HG03103 (cell line): ENCODE measurements at regions not wholly inside any gene's neighbourhood (a gene's known extent, or its start where the extent isn't known, plus 50 kb on each side); places are given as distances from the start of the nearest gene placed in this dataset.

Experiments used
- ATAC-seq: cut with Tn5 transposase; IDR thresholded peaks from one replicate; pipeline ENCODE4 v1.9.1; 2021; ENCODE audit warnings: low read depth; ENCODE audit not compliant: unreplicated experiment

DNA sequence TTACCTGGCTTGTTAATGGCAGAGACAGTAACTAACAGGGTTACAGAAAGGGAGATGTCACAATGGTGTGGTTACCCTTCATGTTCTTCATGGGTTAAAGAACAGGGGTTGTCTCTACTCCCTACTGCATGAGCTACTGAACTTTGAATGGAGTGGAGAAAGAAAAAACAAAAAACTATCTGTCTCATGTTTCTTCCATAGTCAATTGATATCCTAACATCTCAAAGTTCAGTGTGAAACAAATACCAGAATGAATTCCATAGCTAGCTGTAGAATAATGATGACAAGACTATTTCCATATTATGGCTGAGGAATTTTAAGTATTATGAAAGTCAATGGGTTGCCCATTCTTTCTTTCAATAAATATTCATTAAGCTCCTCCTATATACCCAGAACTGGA lies 161.3 kb upstream of the LPP start:
- ATAC-seq: no peak

DNA sequence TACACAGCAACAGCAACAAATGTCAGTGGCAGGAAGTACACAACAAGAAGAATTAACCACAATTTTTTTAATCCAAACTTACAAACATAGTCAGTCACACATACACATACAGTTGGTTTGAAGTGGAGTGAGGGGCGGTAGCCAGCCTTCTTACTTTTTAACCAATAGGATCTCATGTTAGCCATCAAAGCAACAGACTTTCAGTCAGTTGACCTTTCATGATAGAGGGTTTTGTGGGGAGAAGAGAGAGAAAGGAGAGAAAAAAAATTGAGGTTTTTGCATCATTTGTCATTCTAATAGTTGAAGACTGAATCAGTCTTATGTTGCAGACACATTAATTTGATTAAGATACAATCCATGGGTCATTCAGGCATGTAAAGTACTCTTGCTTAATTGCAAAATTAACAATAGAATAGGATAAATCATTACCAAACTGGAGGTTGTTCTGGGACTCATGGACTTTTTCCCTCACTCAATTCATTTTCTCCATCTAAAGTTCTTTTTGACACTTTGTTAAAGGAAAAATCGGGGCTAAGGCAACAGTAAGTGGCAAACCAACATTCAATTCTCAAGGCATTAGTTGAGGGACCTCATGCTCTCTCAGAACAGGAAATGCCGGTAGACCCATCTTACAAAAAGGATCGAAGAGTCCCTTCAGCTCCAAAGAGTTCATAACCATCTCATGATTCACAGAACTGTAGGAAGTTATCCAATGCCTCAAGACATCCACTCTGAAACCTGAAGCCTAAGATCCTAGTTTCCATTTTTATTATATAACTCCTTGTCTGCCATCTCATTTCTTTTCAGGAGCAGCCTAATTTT lies 159.5 kb upstream of the LPP start:
- no peak for ATAC-seq

DNA sequence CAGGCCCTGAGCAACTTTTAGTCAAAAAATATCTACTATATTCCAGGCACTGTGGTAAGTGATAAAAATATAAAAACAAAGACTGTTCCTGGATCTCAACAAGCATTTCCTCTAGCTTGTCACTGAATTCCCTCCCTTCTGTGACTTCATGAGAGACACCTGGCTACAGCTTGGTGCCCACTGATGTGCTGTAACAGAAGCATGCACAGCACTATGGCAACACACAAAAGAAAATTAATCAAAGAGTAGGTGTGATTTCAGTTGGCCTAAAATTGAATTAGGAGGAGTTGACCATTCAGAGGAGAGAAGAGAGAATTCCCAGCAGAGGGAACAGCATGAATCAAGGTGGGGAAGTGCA lies 158.9 kb upstream of the LPP start:
- ATAC-seq: no peak

DNA sequence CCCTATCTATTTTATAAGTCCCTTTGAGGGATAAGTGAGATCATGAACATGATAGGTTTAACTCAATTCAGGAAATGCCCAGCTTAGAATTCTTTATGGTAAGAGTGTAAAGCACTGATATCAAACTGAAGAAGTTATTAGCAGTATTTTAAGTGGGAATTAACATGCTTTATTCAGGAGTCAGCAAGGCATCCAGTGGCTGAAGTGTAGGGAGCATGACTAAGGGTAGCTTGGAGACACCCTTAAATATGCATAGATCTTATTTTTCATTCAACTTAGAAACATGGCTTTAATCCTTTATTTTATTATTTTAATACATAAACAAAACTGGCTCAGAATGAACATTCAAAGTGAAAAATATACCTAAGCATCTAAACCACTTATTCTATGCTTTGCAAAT lies 158.3 kb upstream of the LPP start:
- ATAC-seq: no peak

DNA sequence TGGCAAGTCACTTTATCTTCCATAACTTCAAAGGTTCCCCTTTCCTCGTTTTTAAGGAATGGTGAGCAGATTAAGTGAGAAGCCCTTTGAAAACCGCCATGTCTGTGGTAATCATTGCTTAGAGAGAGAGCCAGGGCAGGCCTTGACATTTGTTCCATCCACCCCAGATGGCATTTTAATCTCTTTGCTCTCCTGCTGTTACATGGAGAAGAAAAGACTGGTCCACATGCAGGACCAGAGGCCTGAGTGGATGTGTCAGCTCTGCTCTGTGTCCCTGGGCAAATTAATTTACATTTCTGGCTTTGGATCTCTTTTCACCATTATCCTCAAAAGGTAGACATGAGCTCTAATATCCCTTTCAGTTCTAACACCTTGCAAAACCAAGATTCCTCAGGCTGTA lies 157.3 kb upstream of the LPP start:
- ATAC-seq: no peak

DNA sequence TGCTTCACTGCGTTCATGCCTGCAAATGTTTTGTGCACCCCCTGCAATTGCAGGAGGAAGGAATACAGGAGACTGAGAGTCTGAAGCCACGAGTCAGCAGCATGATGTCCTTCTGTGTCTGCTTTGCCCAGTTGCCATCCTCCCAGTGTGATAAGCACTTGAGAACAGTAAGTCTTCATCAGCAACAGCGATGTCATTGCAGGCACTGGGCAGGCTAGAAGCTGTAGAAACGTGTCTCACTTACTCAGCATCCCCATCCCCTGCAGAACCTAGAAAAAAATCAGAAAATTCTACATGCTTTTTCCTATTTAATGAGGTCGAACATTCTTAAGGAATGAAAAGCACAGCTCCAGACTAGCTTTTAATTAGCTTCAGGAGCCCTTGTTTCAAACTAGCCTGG lies 156.5 kb upstream of the LPP start:
- ATAC-seq: no peak

DNA sequence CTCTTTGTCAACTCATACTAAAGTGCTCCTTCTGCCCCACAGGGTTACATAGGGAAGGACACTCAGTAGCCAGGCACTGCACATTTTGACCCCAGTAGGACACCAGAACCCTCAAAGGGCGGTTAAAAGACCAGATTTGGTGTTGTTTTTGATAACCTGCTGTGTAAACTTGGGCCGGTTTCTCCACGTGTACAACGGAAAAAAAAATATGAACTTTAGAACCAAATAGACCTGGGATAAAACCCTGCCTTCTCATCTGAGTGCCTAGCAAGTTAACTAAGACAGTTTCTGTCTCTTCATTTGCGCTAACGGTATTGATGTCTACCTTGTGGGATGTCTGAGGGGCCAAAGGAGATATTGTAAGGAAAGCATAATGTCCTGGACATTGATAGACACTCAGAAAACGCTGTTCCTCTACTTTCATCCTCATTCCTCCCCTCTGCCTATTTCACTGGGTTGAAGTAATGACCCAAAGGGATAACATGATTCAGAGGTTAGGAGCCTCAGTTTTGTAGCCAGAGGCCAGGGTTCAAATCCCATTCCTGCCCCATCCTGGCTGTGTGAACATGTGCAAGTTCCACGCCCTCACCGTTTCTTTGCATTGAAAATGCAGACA lies 155.9 kb upstream of the LPP start:
- ATAC-seq: no peak

DNA sequence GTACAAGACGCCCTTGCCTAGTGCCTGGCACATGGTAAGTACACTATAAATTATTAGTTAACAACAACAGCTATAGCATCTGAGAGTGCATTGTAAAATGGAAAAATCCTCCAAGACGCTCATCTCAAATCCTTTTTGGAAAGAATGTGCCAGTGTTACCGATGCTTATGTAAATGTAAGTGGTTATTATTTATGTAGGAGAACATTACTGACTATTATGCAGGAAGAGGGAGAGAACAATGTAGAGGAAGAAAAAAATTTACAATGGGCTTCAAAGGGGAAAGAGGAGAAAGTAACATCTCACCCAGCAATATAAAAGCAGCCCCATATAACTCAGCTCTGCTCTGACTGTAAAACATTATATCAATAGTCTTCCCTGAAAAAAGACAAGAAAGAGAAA lies 155.3 kb upstream of the LPP start:
- no peak for ATAC-seq

DNA sequence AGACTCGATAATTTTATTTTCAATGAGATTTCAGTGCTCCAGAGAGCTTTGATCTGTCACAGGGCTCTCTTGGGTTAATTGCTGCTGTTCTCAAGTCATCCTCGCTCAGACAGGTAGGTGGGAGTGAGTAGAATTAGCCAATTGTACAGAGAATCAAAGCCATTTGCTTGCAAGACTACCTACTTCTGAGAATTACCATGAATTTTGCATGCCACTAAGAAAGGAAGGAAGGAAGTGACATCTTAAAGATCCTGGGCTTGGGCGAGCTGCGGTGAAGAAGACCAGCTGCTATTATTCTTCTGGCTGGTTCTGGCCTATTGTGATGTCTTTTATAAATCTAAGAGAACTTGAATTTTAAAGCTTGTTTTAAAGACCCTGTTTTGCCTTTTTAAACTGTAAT lies 154.1 kb upstream of the LPP start:
- no peak for ATAC-seq

DNA sequence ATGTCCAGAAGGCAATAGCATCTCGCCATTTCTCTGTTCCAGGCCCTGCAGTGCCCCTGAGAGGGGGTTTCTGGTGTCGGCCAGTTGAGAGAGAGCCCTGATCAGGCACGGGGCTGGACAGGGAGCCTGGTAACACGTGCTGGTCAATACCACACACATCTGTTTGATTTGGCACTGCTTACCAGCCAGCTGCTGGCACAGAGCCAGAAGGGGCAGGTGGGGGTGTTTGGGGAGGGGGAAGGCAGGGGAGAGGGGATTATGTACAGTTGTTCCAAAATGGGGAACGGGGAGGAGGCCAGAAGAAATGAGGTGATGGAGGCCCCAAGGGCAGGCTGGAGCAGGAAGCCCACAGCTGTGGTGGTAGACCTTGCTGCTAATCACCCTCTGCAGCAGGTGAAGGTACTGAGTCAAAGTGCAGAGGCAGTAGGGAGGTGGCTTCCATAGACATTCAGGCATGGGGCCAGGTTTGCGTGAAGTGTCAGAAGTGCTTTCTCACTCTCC lies 153.5 kb upstream of the LPP start:
- ATAC-seq: no peak

DNA sequence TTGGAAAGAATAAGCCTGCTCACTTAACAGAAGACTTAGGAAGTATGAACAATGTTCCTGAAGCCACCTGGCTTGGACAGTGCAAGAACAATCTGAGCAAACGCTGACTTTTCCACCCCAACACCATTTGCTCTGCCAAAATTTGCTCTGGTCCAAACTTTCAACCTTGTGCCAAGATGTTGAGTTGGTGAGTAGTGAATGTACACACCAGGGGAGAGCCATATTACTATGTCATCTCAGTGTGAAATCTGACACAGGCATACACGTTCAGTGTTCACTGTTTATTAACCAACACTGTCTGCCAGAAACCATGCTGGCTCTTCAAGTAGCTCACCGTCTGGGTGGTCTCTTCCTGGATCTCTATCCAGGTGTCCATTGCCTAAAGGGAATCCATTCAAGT lies 152.9 kb upstream of the LPP start:
- no peak for ATAC-seq

DNA sequence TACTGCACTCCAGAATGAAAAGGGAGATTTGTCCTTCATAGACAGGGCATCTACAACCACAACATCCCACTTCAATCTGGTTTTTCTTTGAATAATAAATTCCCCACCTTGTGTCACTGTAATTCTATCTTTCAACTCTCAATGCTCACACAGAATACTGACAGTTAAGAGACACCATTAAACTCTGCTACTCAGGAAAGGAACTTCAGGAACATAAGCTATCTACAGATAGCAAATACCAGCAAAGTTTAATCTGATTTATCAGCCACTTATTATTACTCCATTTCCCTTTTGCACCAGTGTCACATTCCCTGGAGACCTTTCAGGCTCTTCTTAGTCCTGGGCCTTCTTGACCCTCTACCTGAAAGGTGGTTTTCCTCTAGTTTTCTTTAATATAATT lies 152.0 kb upstream of the LPP start:
- no peak for ATAC-seq

DNA sequence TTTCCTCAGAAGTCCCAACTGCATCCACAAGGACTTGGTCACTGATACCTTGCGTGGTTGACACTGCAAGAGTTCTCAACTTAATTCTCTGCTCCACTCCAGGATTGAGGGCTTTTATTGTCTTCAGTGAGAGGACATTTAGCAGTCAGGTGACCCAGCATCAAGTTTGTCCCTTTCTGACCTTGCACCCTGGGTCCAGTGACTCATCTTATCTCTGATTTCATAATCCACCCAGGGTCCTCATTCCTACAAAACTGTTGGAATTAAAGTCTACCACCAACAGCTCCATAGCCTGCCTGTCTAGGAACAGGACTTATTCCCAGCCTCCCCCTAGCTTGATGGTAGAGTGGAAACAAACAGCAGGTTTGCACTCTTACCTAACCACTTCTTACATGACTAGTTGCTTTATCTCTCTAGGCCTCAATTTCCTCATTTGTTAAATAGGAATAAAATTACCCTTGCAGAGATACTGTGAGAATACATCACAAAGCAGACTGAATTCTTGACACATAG lies 151.3 kb upstream of the LPP start:
- no peak for ATAC-seq

DNA sequence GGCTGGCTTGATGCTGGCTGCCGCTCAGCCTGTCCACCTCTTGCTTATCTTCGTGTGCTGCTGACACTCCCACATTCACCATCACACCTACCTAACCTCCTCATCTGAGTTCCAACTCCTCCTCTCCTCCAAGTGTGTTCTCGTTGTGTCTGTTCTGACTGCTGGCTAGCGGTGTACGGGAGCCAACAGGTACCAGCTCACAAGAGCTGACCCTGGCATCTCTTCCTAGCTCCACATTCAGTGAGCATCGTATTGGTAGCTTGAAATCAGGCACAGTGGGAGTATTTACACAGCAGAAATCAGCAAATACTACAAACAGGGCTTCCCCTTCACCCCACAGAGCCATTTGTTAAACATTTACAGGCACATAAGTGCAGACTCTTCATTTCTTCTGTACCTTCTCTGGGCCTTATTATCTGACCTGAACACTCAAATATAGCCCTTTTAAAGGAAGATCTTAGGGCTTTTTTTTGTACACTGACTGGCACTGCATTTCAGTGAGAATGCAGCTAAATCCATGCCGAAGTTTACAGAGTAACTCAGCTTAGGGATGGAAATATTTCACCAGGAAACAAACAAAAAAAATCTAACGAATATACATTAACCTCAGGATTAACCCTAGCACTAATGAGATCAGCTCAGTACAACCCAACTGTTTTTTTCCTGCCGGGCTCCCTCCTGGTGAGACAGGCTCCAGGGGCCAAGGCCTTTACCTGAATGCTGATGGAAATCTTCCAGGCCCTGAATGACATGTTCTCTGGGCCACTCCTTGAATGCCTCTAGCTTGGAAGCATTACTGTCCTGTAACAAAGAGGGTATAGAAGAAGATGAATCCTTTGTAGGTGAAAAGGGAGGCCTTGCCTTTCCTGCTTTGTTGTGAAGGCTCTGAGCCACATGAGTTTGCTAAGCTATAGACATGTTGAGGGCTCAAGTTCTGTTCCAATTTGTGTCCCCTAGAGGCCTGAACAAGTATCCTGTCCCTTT lies 150.5 kb upstream of the LPP start:
- no peak for ATAC-seq

DNA sequence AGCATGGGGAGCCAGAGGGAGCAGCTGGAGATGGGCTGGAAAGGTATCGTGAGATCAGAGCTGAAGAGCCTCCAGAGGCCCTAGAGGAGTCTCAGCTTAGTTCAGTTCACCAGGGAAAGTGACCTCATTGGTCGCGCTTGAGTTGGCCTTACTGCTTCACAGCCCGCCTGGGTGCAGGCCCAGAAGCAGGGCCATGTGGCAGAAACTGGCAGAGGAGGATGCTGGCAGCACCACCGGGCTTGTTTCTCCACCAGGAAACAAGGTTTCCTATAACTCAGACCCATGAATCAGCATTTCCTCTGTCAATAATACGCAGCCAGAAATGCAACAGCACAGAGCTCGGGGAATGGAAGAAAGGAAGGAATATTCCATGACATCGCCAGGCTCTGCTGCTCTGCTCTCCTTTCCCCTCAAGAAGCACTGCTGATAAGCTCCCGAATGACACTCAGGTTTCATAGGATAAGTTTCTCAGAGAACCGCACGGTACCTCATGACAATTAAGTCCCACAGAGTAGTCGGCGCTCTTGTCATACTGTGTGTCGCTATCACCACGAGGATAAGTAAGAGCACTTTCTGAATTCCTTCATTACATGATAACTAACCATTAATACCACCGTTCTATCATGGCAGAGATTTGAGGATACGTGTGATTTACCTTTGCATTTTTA lies 147.1 kb upstream of the LPP start:
- no peak for ATAC-seq

DNA sequence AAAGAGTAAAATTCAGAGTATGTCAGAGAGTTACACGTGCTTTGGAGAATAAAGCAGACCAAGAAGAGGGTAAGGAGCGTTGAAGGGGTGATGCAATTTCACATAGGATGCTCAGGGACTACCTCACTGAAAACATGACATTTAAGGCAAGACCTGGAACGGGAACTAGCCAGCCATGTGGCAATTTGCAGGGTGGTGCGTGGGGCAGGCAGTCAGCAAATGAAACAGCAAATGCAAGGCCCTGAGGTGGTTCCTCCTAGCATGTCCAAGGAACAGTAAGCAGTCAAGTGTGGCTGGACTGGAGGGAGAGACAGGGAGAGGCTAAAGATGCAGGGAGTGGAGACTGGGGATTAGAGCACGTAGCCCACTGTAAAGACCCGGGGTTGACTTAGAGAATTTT lies 146.1 kb upstream of the LPP start:
- ATAC-seq: no peak

DNA sequence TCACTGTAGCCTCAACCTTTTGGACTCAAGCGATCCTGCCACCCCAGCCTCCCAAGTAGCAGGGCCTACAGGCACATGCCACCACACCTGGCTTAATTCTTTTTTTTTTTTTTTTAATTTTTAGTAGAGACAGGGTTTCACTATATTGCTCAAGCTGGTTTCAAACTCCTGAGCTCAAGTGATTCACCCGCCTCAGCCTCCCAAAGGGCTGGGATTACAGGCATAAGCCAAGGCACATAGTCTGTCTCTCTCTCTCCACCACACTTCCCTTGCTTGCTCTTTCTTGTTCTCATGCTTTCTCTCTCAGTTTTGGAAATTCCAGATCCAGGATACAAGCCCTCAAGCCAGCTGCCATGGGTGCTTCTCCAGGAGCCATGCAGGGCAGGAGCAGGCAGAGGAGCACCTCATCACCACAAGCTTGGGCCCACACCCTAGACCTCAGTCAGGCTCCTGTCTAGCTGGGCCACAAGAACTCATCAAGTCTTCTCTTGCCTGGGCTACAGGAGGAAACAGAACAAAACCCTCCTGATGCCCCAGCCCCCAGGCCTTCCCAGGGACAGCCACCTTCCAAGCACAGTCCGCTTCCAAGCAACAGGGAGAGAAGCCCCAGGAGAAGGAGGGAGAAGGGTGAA lies 145.3 kb upstream of the LPP start:
- ATAC-seq: no peak

DNA sequence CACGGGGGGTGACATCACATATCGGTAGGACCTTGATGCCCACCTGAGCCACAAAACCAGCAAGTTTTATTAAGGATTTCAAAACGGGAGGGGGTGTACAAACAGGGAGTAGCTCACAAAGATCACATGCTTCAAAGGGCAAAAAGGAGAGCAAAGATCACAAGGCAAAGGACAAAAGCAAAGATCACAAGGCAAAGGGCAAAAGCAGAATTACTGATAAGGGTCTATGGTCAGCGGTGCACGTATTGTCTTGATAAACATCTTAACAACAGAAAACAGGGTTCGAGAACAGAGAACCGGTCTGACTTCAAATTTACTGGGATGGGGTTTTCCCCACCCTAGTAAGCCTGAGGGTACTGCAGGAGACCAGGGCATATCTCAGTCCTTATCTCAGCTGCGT lies 143.5 kb upstream of the LPP start:
- no peak for ATAC-seq

DNA sequence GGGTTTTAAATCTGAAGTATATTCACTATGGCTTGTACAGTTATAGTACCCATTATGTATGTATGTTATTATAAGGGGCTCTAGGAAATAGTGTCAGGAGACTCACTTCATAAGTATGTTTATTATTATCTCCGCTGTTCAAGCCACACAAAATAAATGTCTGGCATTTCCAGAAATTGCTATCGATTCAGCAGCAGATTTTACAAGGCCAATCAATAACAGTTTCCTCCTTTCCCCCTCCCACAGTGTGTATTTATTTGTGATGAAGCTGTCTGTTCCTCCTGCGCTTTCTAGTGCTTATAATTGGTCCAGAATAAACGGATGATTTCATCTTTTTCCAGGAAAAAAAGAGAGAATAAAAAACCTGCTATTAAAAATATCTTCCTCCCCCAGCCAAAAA lies 134.2 kb upstream of the LPP start:
- no peak for ATAC-seq

DNA sequence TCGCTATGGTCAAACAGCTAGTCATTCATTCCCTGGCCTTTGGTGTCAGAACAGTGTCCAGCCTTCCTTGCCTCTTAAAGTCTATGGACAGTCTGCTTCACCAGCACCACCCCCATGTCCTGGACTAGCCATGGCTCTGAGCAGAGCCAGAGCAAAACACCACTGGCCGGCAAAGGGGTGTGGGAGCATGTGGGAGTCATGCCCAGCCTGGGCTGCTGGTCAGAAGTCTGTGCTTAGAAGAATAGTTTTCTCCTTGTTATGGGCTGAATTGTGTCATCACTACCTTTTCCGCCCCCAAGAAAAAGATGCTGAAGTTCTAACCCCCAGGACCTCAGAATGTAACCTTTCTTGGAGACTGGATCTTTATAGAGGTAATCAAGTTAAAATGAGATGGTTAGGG lies 132.9 kb upstream of the LPP start:
- no peak for ATAC-seq
